ENCODE measurements at regions not wholly inside any gene's neighbourhood (a gene's known extent, or its start where the extent isn't known, plus 50 kb on each side); places are given as distances from the start of the nearest gene placed in this dataset.
"Not testable (repeated sequence)": the region's sequence is repeated elsewhere in the genome, so short reads cannot be mapped to it uniquely, and the experiment has no call there.

- Histone ChIP-seq H3K4me3 (ENCODE audit: low read length) (no peak overlapping the region), H3K4me1 (ENCODE audit: insufficient read depth, low read length) (peaks cover 4% of the 10 kb centered on the region; the same call in 1 of the 2 replicates), H3K9ac (ENCODE audit: low read depth, low read length) (no peak overlapping the region), H3K36me3 (ENCODE audit: insufficient read depth, low read depth, low read length) (no peaks in the 10 kb centered on the region), H3K27me3 (ENCODE audit: insufficient read depth, low read length) (no peaks in the 10 kb centered on the region), H3K27ac (ENCODE audit: low read length) (no peak overlapping the region), H3K9me3 (ENCODE audit: insufficient read depth, low read depth, low read length) (no peaks in the 10 kb centered on the region; the same call in 1 of the 2 replicates)
These were observed 120.9 kb upstream of the SFSWAP start for GRCh38 chr12:131589966-131590365.

GRCh38 chr12:131591136-131591535 lies 119.8 kb upstream of the SFSWAP start:
- H3K9ac ChIP-seq (ENCODE audit: low read depth, low read length), result no peak overlapping the region
- no peak overlapping the region for H3K4me3 ChIP-seq (ENCODE audit: low read length)
- H3K36me3 ChIP-seq (ENCODE audit: insufficient read depth, low read depth, low read length), result no peaks in the 10 kb centered on the region
- no peaks in the 10 kb centered on the region; the same call in 1 of the 2 replicates for H3K9me3 ChIP-seq (ENCODE audit: insufficient read depth, low read depth, low read length)
- H3K27me3 ChIP-seq (ENCODE audit: insufficient read depth, low read length), result no peaks in the 10 kb centered on the region
- H3K27ac ChIP-seq (ENCODE audit: low read length), result no peak overlapping the region
- H3K4me1 ChIP-seq (ENCODE audit: insufficient read depth, low read length), result peaks cover 4% of the 10 kb centered on the region; the same call in 1 of the 2 replicates

- peaks cover 4% of the 10 kb centered on the region; the same call in 1 of the 2 replicates for H3K4me1 ChIP-seq (ENCODE audit: insufficient read depth, low read length)
These were observed 118.9 kb upstream of the SFSWAP start for GRCh38 chr12:131591714-131592709.

GRCh38 chr12:131592972-131593371 lies 117.9 kb upstream of the SFSWAP start:
- H3K9ac ChIP-seq (ENCODE audit: low read depth, low read length), result no peak overlapping the region
- no peaks in the 10 kb centered on the region; the same call in 1 of the 2 replicates for H3K9me3 ChIP-seq (ENCODE audit: insufficient read depth, low read depth, low read length)
- H3K4me1 ChIP-seq (ENCODE audit: insufficient read depth, low read length), result peaks cover 4% of the 10 kb centered on the region; the same call in 1 of the 2 replicates
- no peaks in the 10 kb centered on the region for H3K27me3 ChIP-seq (ENCODE audit: insufficient read depth, low read length)
- H3K27ac ChIP-seq (ENCODE audit: low read length), result no peak overlapping the region
- no peaks in the 10 kb centered on the region for H3K36me3 ChIP-seq (ENCODE audit: insufficient read depth, low read depth, low read length)
- H3K4me3 ChIP-seq (ENCODE audit: low read length), result no peak overlapping the region

More at GRCh38 chr12:131591714-131592709, 118.9 kb upstream of the SFSWAP start:
- Histone ChIP-seq H3K27ac (ENCODE audit: low read length) (no peak overlapping the region), H3K9ac (ENCODE audit: low read depth, low read length) (no peak overlapping the region), H3K27me3 (ENCODE audit: insufficient read depth, low read length) (no peaks in the 10 kb centered on the region), H3K4me3 (ENCODE audit: low read length) (no peak overlapping the region), H3K36me3 (ENCODE audit: insufficient read depth, low read depth, low read length) (no peaks in the 10 kb centered on the region), H3K9me3 (ENCODE audit: insufficient read depth, low read depth, low read length) (no peaks in the 10 kb centered on the region; the same call in 1 of the 2 replicates)

GRCh38 chr12:131593406-131593805 lies 117.5 kb upstream of the SFSWAP start:
- no peak overlapping the region for H3K4me3 ChIP-seq (ENCODE audit: low read length)
- H3K36me3 ChIP-seq (ENCODE audit: insufficient read depth, low read depth, low read length), result no peaks in the 10 kb centered on the region
- H3K4me1 ChIP-seq (ENCODE audit: insufficient read depth, low read length), result peaks cover 4% of the 10 kb centered on the region; the same call in 1 of the 2 replicates
- H3K27me3 ChIP-seq (ENCODE audit: insufficient read depth, low read length), result no peaks in the 10 kb centered on the region
- H3K27ac ChIP-seq (ENCODE audit: low read length), result no peak overlapping the region
- no peak overlapping the region for H3K9ac ChIP-seq (ENCODE audit: low read depth, low read length)
- H3K9me3 ChIP-seq (ENCODE audit: insufficient read depth, low read depth, low read length), result no peaks in the 10 kb centered on the region; the same call in 1 of the 2 replicates

GRCh38 chr12:131596115-131596514 lies 114.8 kb upstream of the SFSWAP start:
- Histone ChIP-seq H3K36me3 (ENCODE audit: insufficient read depth, low read depth, low read length) (no peaks in the 10 kb centered on the region), H3K9ac (ENCODE audit: low read depth, low read length) (no peak overlapping the region), H3K4me3 (ENCODE audit: low read length) (no peak overlapping the region), H3K9me3 (ENCODE audit: insufficient read depth, low read depth, low read length) (no peaks in the 10 kb centered on the region; the same call in 1 of the 2 replicates), H3K4me1 (ENCODE audit: insufficient read depth, low read length) (no peaks in the 10 kb centered on the region; the same call in 1 of the 2 replicates), H3K27ac (ENCODE audit: low read length) (no peak overlapping the region), H3K27me3 (ENCODE audit: insufficient read depth, low read length) (no peaks in the 10 kb centered on the region)

- no peak overlapping the region for H3K9ac ChIP-seq (ENCODE audit: low read depth, low read length)
- no peaks in the 10 kb centered on the region for H3K27me3 ChIP-seq (ENCODE audit: insufficient read depth, low read length)
- no peak overlapping the region for H3K27ac ChIP-seq (ENCODE audit: low read length)
- no peaks in the 10 kb centered on the region for H3K4me1 ChIP-seq (ENCODE audit: insufficient read depth, low read length)
- H3K36me3 ChIP-seq (ENCODE audit: insufficient read depth, low read depth, low read length), result no peaks in the 10 kb centered on the region
- H3K4me3 ChIP-seq (ENCODE audit: low read length), result no peak overlapping the region
- H3K9me3 ChIP-seq (ENCODE audit: insufficient read depth, low read depth, low read length), result no peaks in the 10 kb centered on the region
These were observed 113.6 kb upstream of the SFSWAP start for GRCh38 chr12:131597333-131597732.

GRCh38 chr12:131598717-131599116 lies 112.2 kb upstream of the SFSWAP start:
- H3K27ac ChIP-seq (ENCODE audit: low read length), result no peak overlapping the region
- H3K4me3 ChIP-seq (ENCODE audit: low read length), result no peak overlapping the region
- no peaks in the 10 kb centered on the region for H3K4me1 ChIP-seq (ENCODE audit: insufficient read depth, low read length)
- no peaks in the 10 kb centered on the region for H3K36me3 ChIP-seq (ENCODE audit: insufficient read depth, low read depth, low read length)
- H3K27me3 ChIP-seq (ENCODE audit: insufficient read depth, low read length), result no peaks in the 10 kb centered on the region
- no peak overlapping the region for H3K9ac ChIP-seq (ENCODE audit: low read depth, low read length)
- H3K9me3 ChIP-seq (ENCODE audit: insufficient read depth, low read depth, low read length), result no peaks in the 10 kb centered on the region

GRCh38 chr12:131599190-131600159 lies 111.4 kb upstream of the SFSWAP start:
- no peak overlapping the region for H3K9ac ChIP-seq (ENCODE audit: low read depth, low read length)
- no peaks in the 10 kb centered on the region; the same call in 1 of the 2 replicates for H3K4me1 ChIP-seq (ENCODE audit: insufficient read depth, low read length)
- H3K4me3 ChIP-seq (ENCODE audit: low read length), result no peak overlapping the region
- no peaks in the 10 kb centered on the region for H3K9me3 ChIP-seq (ENCODE audit: insufficient read depth, low read depth, low read length)
- no peak overlapping the region for H3K27ac ChIP-seq (ENCODE audit: low read length)
- no peaks in the 10 kb centered on the region for H3K36me3 ChIP-seq (ENCODE audit: insufficient read depth, low read depth, low read length)
- no peaks in the 10 kb centered on the region for H3K27me3 ChIP-seq (ENCODE audit: insufficient read depth, low read length)

GRCh38 chr12:131600160-131600532 lies 110.7 kb upstream of the SFSWAP start:
- Histone ChIP-seq H3K9me3 (ENCODE audit: insufficient read depth, low read depth, low read length) (no peaks in the 10 kb centered on the region), H3K27me3 (ENCODE audit: insufficient read depth, low read length) (no peaks in the 10 kb centered on the region), H3K9ac (ENCODE audit: low read depth, low read length) (no peak overlapping the region), H3K36me3 (ENCODE audit: insufficient read depth, low read depth, low read length) (no peaks in the 10 kb centered on the region), H3K4me3 (ENCODE audit: low read length) (no peak overlapping the region), H3K4me1 (ENCODE audit: insufficient read depth, low read length) (no peaks in the 10 kb centered on the region; the same call in 1 of the 2 replicates), H3K27ac (ENCODE audit: low read length) (no peak overlapping the region)

GRCh38 chr12:131601499-131601898 lies 109.4 kb upstream of the SFSWAP start:
- not testable (repeated sequence) for H3K27me3 ChIP-seq (ENCODE audit: insufficient read depth, low read length); H3K9ac ChIP-seq (ENCODE audit: low read depth, low read length); H3K4me1 ChIP-seq (ENCODE audit: insufficient read depth, low read length); H3K4me3 ChIP-seq (ENCODE audit: low read length); H3K36me3 ChIP-seq (ENCODE audit: insufficient read depth, low read depth, low read length); H3K9me3 ChIP-seq (ENCODE audit: insufficient read depth, low read depth, low read length); H3K27ac ChIP-seq (ENCODE audit: low read length)

Measured in iPS-20b (cell line).